B cell (primary cell): ENCODE measurements at regions not wholly inside any gene's neighbourhood (a gene's known extent, or its start where the extent isn't known, plus 50 kb on each side); places are given as distances from the start of the nearest gene placed in this dataset.

Source experiments
- ATAC-seq: fragments of 200-7000 bp; cut with Tn5 transposase; one replicate; pipeline ENCODE4 v1.10.0; 2021; ENCODE audit warnings: low read depth, mild to moderate bottlenecking, moderate number of reproducible peaks, moderate library complexity
- CTCF ChIA-PET: fragments of 350-600 bp; sonication (Branson Sonifier 250); formaldehyde crosslinking; loops from one replicate; lab custom pipeline; 2021; ENCODE audit warnings: antibody characterized with exemption, inconsistent platforms; lab: Charles Lee
- POLR2A ChIA-PET: fragments of 350-600 bp; sonication (Branson Sonifier 250); formaldehyde crosslinking; loops from one replicate; lab custom pipeline; 2021; ENCODE audit warnings: antibody characterized with exemption; lab: Charles Lee
- DNase-seq: peaks from one replicate; pipeline ENCODE4 v3.0.0; 2013
- H2AFZ ChIP-seq: 2 replicates; pipeline ENCODE4 v1.6.1; 2012; ENCODE audit warnings: mild to moderate bottlenecking, low read depth, low read length; ENCODE audit not compliant: insufficient read depth, poor library complexity, severe bottlenecking
- H3K27ac ChIP-seq, 2 donors: 1 replicate in 1 of 2; 2 replicates in 1 of 2; pipeline ENCODE4 v1.5.1; 2012 to 2013; ENCODE audit warnings: low read length in 2 of 2, mild to moderate bottlenecking in 2 of 2, moderate library complexity in 1 of 2
- H3K27me3 ChIP-seq, 4 experiments: fragments of 200-600 bp in 1 of 4; sonication (generic) in 1 of 4; replicated peaks in 1 of 4; 1 replicate in 2 of 4; 2 replicates in 2 of 4; pipeline versions ENCODE4 v1.6.1 to v1.7.0; 2013 to 2016; ENCODE audit warnings: low read length in 3 of 4, mild to moderate bottlenecking in 2 of 4, mixed read lengths in 1 of 4, moderate library complexity in 1 of 4; ENCODE audit not compliant: insufficient read depth in 4 of 4, control insufficient read depth in 3 of 4; ENCODE audit errors: control extremely low read depth in 1 of 4
- H3K36me3 ChIP-seq, 2 experiments: replicated peaks in 1 of 2; 1 replicate in 1 of 2; 2 replicates in 1 of 2; pipeline versions ENCODE4 v1.6.1 to v1.7.1; 2013; ENCODE audit warnings: low read length in 1 of 2; ENCODE audit not compliant: insufficient read depth in 2 of 2, control insufficient read depth in 1 of 2; ENCODE audit errors: control extremely low read depth in 1 of 2, extremely low read depth in 1 of 2
- H3K4me1 ChIP-seq, 2 donors: fragments of 200-600 bp in 1 of 2; sonication (generic) in 1 of 2; 1 replicate in 1 of 2; 2 replicates in 1 of 2; pipeline versions ENCODE4 v1.5.1 to v1.6.1; 2013 to 2017; ENCODE audit warnings: low read length in 2 of 2; ENCODE audit not compliant: control insufficient read depth in 2 of 2, insufficient read depth in 2 of 2
- H3K4me2 ChIP-seq: replicated peaks from 2 replicates; pipeline ENCODE3; 2012; ENCODE audit warnings: mild to moderate bottlenecking, low read depth, low read length; ENCODE audit not compliant: poor library complexity, severe bottlenecking
- H3K4me3 ChIP-seq, 5 experiments: fragments of 200-600 bp in 1 of 5; sonication (generic) in 1 of 5; 1 replicate in 3 of 5; 2 replicates in 2 of 5; pipeline versions ENCODE4 v1.5.1 to v1.7.0; 2011 to 2016; ENCODE audit warnings: low read length in 4 of 5, mild to moderate bottlenecking in 4 of 5, low read depth in 2 of 5, control low read depth in 1 of 5, moderate library complexity in 1 of 5; ENCODE audit not compliant: insufficient read depth in 1 of 5; ENCODE audit errors: control extremely low read depth in 1 of 5, extremely low read depth in 1 of 5
- H3K79me2 ChIP-seq: fragments of 200-600 bp; sonication (generic); one replicate; pipeline ENCODE4 v1.6.0; 2016; ENCODE audit warnings: low read length; ENCODE audit not compliant: control insufficient read depth, insufficient read depth
- H3K9ac ChIP-seq: fragments of 200-600 bp; sonication (generic); 2 replicates; pipeline ENCODE4 v1.6.1; 2017; ENCODE audit warnings: mild to moderate bottlenecking, low read length, moderate library complexity
- H3K9me3 ChIP-seq, 3 donors: one replicate each; pipeline versions ENCODE4 v1.6.1 to v1.7.1; 2013; ENCODE audit warnings: low read length in 2 of 3; ENCODE audit not compliant: control insufficient read depth in 2 of 3, insufficient read depth in 1 of 3; ENCODE audit errors: control extremely low read depth in 1 of 3
- H4K20me1 ChIP-seq: 2 replicates; pipeline ENCODE4 v1.6.0; 2012; ENCODE audit warnings: mild to moderate bottlenecking, low read length; ENCODE audit not compliant: insufficient read depth, control insufficient read depth, poor library complexity, severe bottlenecking
- H3K27ac Mint-ChIP-seq: one replicate; pipeline ENCODE4 v1.8.0; 2021; ENCODE audit warnings: mixed read lengths
- H3K27me3 Mint-ChIP-seq: one replicate; pipeline ENCODE4 v1.8.0; 2021; ENCODE audit warnings: mixed read lengths
- H3K4me1 Mint-ChIP-seq: one replicate; pipeline ENCODE4 v1.8.0; 2021; ENCODE audit warnings: mixed read lengths
- H3K4me3 Mint-ChIP-seq: one replicate; pipeline ENCODE4 v1.8.0; 2021; ENCODE audit warnings: mixed read lengths
- H3K9me3 Mint-ChIP-seq: one replicate; pipeline ENCODE4 v1.8.0; 2022; ENCODE audit warnings: mixed read lengths; ENCODE audit not compliant: insufficient read depth
- EZH2 ChIP-seq: IDR thresholded peaks from 2 replicates; pipeline ENCODE4 v1.6.1; 2012; ENCODE audit warnings: borderline replicate concordance, low read depth, mild to moderate bottlenecking, moderate library complexity, low read length; ENCODE audit not compliant: insufficient read depth, poor library complexity, severe bottlenecking
- WGBS: methylation state at CpG from one replicate; pipeline ENCODE4 v1.1.5; 2013; ENCODE audit warnings: missing lambda C conversion rate; ENCODE audit not compliant: insufficient coverage; 5-methylcytosine and 5-hydroxymethylcytosine counted together
- intact Hi-C: fragments of 100-400 bp; cut with micrococcal nuclease; formaldehyde crosslinking; loops from one replicate; pipeline ENCODE4 v1.10.0; 2022
- TF ChIP-seq, protein P1 (sequence below): fragments of 200-600 bp; IDR thresholded peaks from one replicate; pipeline ENCODE4 v1.8.0; 2022; ENCODE audit warnings: antibody characterized with exemption, mild to moderate bottlenecking

DNA sequence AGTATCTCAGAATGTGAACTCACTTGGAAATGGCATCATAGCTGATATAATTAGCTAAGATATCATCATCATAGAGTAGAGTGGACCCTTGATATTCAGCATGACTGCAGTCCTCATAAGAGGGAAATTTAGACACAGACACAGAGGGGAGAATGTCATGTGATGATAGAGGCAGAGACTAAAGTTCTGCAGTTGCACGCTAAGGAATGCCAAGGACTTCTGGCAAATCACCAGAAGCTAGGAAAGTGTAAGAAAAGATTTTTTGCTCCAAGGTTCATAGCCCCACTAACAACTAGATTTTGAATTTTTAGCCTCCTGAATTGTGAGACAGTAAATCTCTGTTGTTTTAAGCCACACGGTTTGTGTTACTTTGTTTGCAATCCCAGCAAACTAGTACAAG, 612.6 kb upstream of the ST8SIA4 start:
- Histone ChIP-seq H3K27me3 (no peaks in the 10 kb centered on the region), H2AFZ (no peak overlapping the region), H3K27ac (no peak overlapping the region), H3K79me2 (no peaks in the 10 kb centered on the region), H3K36me3 (no peaks in the 10 kb centered on the region), H3K9me3 (peaks cover 0 to 4% (median 0%) of the 10 kb centered on the region in 3 donors), H3K4me3 (no peak overlapping the region), H4K20me1 (no peaks in the 10 kb centered on the region), H3K4me2 (no peak overlapping the region), H3K4me1 (no peaks in the 10 kb centered on the region), H3K9ac (no peak overlapping the region)
- Mint-ChIP-seq H3K27me3 (no peaks in the 10 kb centered on the region), H3K4me3 (no peak overlapping the region), H3K4me1 (no peaks in the 10 kb centered on the region), H3K27ac (no peak overlapping the region), H3K9me3 (peaks cover 4% of the 10 kb centered on the region)
- ChIA-PET CTCF (no interaction called here), POLR2A (no interaction called here)
- ATAC-seq (no peak), DNase-seq (no peak)
- TF ChIP-seq, protein P1, sequence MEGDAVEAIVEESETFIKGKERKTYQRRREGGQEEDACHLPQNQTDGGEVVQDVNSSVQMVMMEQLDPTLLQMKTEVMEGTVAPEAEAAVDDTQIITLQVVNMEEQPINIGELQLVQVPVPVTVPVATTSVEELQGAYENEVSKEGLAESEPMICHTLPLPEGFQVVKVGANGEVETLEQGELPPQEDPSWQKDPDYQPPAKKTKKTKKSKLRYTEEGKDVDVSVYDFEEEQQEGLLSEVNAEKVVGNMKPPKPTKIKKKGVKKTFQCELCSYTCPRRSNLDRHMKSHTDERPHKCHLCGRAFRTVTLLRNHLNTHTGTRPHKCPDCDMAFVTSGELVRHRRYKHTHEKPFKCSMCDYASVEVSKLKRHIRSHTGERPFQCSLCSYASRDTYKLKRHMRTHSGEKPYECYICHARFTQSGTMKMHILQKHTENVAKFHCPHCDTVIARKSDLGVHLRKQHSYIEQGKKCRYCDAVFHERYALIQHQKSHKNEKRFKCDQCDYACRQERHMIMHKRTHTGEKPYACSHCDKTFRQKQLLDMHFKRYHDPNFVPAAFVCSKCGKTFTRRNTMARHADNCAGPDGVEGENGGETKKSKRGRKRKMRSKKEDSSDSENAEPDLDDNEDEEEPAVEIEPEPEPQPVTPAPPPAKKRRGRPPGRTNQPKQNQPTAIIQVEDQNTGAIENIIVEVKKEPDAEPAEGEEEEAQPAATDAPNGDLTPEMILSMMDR, result no peak
- no CpG with 5 or more reads among the region's 2 CpGs for WGBS
- intact Hi-C loops, result no loop called here

DNA sequence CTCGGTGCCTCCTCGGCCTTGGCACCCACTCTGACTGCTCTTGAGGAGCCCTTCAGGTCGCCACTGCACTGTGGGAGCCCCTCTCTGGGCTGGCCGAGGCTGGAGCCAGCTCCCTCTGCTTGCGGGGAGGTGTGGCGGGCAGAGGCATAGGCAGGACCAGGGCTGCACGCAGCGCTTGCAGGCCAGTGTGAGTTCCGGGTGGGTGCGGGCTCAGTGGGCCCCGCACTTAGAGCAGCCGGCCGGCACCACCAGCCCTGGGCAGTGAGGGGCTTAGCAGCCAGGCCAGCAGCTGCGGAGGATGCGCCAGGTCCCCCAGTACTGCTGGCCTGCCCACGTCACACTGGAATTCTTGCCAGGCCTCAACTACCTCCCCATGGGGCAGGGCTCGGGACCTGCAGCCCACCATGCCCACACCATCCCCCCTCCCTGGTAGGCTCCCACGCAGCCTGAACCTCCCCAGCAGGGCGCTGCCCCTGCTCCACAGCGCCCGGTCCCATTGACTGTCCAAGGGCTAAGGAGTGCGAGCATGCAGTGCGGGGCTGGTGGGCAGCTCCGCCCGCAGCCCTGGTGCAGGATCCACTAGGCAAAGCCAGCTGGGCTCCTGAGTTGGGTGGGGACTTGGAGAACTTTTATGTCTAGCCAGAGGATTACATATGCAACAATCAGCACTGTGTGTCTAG, 602.9 kb upstream of the ST8SIA4 start:
- Mint-ChIP-seq H3K4me3 (no peak overlapping the region), H3K9me3 (peaks cover 11% of the 10 kb centered on the region), H3K4me1 (no peaks in the 10 kb centered on the region), H3K27me3 (no peaks in the 10 kb centered on the region), H3K27ac (no peak overlapping the region)
- Histone ChIP-seq H3K27ac (no peak overlapping the region), H3K4me3 (no peak overlapping the region), H3K9me3 (peaks cover 0 to 16% (median 0%) of the 10 kb centered on the region in 3 donors), H4K20me1 (no peaks in the 10 kb centered on the region), H2AFZ (no peak overlapping the region), H3K4me1 (no peaks in the 10 kb centered on the region), H3K4me2 (no peak overlapping the region), H3K36me3 (no peaks in the 10 kb centered on the region), H3K27me3 (no peaks in the 10 kb centered on the region), H3K9ac (no peak overlapping the region), H3K79me2 (no peaks in the 10 kb centered on the region)
- intact Hi-C loops, result no loop called here
- ChIA-PET CTCF (no interaction called here), POLR2A (no interaction called here)
- no peak for TF ChIP-seq EZH2
- TF ChIP-seq, protein P1, result no peak
- ATAC-seq (no peak), DNase-seq (no peak)
- 90% methylated on average over 25 of the region's 25 CpGs for WGBS
